ENCODE measurements at regions not wholly inside any gene's neighbourhood (a gene's known extent, or its start where the extent isn't known, plus 50 kb on each side); places are given as distances from the start of the nearest gene placed in this dataset.

DNA sequence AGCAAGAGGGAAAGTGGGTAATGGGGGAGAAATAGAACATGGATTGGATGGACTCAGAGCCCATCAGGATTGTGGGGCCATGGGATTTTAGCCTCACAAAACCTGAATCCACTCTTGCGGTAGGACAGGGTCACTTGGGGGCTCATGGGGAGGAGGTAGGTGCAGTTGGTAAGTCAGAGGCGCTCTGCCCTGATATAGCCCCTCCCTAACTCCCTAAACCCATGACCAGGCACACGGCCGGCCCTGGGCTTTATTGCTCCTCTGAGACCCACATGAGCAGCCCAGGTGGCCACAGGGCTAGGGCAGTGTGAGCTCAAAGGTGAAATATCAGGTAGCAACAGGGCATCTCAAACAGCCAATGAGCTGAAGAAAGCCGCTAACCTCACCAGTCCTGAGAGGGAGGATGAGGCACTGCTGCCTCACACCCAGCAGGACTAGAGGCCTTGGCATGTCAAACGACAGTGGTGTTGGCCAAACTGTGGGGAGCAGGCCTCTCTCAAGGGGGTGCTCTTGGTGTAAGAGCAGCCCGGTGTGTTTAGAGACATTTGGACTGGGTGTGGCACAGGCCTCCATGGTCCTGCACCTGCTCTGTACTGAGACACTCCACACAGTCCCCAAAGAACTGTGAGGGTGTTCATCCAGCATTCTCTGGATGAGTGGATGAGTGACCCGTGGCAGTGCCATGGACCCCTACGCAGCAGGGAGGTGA, 90.8 kb upstream of the HS6ST1 start:
- TF ChIP-seq, protein P1, sequence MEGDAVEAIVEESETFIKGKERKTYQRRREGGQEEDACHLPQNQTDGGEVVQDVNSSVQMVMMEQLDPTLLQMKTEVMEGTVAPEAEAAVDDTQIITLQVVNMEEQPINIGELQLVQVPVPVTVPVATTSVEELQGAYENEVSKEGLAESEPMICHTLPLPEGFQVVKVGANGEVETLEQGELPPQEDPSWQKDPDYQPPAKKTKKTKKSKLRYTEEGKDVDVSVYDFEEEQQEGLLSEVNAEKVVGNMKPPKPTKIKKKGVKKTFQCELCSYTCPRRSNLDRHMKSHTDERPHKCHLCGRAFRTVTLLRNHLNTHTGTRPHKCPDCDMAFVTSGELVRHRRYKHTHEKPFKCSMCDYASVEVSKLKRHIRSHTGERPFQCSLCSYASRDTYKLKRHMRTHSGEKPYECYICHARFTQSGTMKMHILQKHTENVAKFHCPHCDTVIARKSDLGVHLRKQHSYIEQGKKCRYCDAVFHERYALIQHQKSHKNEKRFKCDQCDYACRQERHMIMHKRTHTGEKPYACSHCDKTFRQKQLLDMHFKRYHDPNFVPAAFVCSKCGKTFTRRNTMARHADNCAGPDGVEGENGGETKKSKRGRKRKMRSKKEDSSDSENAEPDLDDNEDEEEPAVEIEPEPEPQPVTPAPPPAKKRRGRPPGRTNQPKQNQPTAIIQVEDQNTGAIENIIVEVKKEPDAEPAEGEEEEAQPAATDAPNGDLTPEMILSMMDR (IDR thresholded peaks at IDR 0.05 in 4 of 5, conservative IDR thresholded peaks at IDR 0.05 in 1 of 5), result no peak
- no peak for TF ChIP-seq POLR2A (IDR thresholded peaks at IDR 0.05)
